ENCODE measurements at regions not wholly inside any gene's neighbourhood (a gene's known extent, or its start where the extent isn't known, plus 50 kb on each side); places are given as distances from the start of the nearest gene placed in this dataset.

DNA sequence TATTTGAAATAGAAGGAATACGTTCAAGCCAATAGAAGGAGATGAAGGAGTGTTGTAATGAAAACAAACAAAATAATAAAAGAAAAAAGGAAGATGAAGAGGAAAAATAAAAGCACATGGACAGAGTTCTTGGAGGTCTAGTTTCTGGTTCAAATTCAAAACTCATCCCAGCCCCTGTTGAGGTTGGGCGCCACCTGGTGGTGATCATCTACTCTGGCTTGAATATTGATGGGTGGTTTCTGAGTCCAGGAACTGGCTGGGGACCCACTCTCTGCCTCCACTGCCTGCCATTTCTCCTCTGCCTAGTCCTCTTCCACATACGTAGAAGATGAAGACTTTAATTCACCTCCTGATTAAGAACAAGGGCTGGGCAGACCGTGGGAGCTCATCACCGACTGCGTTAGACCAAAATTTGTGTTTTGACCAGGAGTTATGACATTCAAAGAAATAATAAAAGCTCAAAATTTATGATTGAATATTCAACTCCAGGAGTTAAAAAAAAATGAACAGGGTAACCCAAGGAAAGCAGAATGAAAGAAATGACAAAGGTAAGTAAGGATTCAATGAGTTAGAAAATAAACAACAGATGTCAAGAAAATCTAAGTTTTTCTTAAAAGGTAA lies 99.0 kb upstream of the SLC1A3 start:
- TF ChIP-seq CTCF (IDR thresholded peaks at IDR 0.05), result peak in 1 of 3 donors; percentile 17
- TF ChIP-seq POLR2A (IDR thresholded peaks at IDR 0.05), result no peak
- TF ChIP-seq EP300 (IDR thresholded peaks at IDR 0.05), result no peak
